Gastrocnemius medialis (tissue), 4 donors: ENCODE measurements at regions not wholly inside any gene's neighbourhood (a gene's known extent, or its start where the extent isn't known, plus 50 kb on each side); places are given as distances from the start of the nearest gene placed in this dataset.

Experiments
- CTCF ChIP-seq, 5 experiments: fragments of 450-650 bp in 3 of 5; fragments of 200-600 bp in 2 of 5; sonication (generic) in 2 of 5; IDR thresholded peaks in 4 of 5; conservative IDR thresholded peaks in 1 of 5; 1 replicate in 4 of 5; 2 replicates in 1 of 5; pipeline ENCODE4 v1.5.1; 2016 to 2019; ENCODE audit warnings: antibody characterized with exemption in 5 of 5, mild to moderate bottlenecking in 3 of 5, moderate library complexity in 3 of 5
- POLR2A ChIP-seq, 2 donors: fragments of 450-650 bp; IDR thresholded peaks; one replicate each; pipeline ENCODE4 v1.6.1; 2017; ENCODE audit warnings: antibody characterized with exemption in 2 of 2, mild to moderate bottlenecking in 2 of 2, moderate library complexity in 2 of 2

DNA sequence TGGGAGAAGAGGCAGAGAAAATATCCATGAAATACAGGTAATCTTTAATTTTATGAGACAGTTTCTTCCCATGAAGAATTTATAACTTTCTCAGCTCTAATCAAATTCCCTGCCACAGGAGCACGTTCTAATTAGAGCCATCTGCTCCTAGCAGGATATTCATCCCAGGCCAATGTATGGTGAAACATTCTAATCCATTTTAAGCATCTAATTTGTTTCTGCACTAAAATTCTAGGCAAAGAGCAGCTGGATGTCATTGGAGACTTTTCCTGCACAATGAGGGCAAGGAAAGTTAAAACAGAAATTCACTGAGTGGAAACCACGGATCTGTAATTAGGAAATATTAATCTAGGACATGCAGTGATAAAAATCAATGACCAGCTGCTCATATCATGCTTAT is 107.7 kb upstream of the ZFP42 start:
- TF ChIP-seq CTCF (IDR thresholded peaks at IDR 0.05 in 4 of 5, conservative IDR thresholded peaks at IDR 0.05 in 1 of 5) = no peak
- TF ChIP-seq POLR2A (IDR thresholded peaks at IDR 0.05) = no peak
